Stimulated activated CD8-positive, alpha-beta memory T cell treated with anti-CD3 and anti-CD28 coated beads, Interleukin-7, amount 100 ng/mL, for 24 hours (primary cell): ENCODE measurements at regions not wholly inside any gene's neighbourhood (a gene's known extent, or its start where the extent isn't known, plus 50 kb on each side); places are given as distances from the start of the nearest gene placed in this dataset.

Experiments
- DNase-seq: peaks from one replicate; pipeline ENCODE4 v3.0.0-alpha.2; 2020; ENCODE audit warnings: low read depth

GRCh38 chr9:89768650-89769071 lies 163.8 kb downstream of the GADD45G start:
- DNase-seq = no peak

DNA sequence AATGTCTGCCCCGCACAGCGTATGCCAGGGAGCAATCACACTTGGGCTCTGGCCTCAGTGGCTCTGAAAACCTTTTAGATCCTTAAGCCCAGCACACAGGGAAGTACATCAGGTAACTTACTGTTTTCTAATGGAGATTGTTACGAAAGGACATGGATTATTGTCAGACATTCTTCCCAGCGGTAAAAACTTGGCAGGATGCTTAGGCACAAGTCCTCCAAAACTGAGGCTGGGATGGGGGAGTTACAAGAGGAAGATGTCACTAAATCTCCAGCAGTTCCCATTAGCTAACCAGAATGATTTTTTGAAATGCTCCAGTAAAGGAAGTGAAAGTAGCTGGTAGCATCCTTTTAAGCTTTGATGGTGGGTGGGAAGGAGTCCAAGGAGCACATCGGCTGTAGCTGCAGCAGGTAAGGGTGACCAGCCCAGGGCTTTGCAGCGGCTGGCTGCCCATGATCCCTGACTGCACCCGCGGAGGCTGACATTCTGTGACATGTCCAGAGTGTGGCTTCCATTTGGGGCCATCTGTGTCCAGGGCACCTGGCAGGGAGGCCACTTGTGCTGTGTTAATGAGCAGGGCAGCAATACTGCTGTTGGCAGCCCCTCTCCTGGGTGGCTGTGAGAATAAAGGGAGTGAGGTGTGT lies 165.8 kb downstream of the GADD45G start:
- no peak for DNase-seq

- no peak for DNase-seq
Measured at GRCh38 chr9:89771205-89771604, 166.4 kb downstream of the GADD45G start.

DNA sequence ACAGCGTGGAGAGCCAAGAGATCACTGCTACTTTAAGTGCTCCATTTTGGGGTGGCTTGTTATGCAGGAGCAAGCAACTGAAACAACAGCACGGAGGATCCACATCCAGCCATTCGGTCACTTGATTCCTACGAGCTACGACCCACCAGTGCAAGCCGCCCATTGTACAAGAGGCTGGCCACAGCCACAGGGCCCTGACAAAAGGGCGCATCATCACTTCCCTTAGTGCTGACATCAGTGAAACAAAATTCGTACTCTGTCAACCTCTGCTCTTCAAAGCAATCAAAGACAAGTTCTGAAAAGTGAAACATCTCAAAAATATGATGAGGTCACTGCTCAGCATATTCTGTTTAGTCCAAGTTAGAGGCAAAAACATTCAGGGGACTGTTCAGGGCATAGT lies 168.4 kb downstream of the GADD45G start:
- no peak for DNase-seq

GRCh38 chr9:89774858-89775370 lies 170.1 kb downstream of the GADD45G start:
- no peak for DNase-seq

DNA sequence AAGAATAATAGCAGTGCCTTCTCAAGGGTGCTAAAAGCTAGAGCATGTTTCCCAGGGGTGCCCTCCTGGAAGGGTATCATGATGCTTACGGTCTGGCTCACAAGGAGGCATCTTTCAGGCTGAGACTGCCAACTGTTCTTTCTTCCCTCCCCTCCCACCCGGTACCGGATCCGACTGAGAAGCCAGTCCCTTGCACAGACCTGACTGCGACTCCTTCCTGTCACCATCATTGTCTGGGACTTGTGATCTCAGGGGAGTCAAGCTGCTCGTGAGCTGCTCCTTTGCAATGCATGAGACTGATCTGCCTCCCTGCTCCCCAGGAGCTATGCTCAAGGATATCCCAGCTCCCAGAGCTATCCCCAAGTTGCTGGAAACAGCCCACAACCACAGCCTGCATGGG lies 170.8 kb downstream of the GADD45G start:
- DNase-seq = no peak

DNA sequence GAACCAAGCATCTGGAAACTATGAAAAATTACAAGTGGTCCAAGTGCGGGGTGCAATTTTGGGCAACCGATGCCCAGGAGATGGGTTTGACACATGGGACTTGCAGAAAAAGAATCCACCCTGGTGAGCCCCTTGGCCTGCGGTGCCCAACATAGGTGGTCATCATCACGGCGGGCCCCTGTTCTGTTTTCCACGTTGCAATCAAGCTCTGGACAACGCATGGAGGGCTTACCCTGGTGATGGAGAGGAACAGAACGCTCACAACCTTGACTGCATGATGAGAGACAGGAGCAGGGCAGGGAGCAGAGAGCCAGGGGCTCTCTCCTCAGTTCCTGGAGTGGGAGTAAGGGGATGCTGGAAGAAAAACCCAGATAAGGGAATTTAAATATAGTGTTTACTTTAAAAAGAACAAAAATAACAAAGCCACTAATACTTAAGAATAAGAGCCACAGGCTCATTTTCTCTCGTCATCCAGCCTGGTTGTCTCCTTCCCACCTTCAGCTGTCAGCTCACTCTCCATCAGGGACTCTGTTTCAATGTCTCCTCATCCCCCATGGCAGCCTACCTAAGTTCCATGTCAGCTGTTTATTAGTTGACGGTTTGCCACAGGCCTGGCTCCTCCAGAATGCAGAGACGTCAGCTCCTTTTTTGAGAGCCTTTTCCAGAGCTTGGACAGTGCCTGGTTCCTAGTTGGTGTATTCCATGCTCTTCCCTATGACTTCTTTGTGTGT lies 172.1 kb downstream of the GADD45G start:
- DNase-seq = no peak

GRCh38 chr9:89777544-89777943 lies 172.7 kb downstream of the GADD45G start:
- DNase-seq = no peak

- no peak for DNase-seq
Measured at GRCh38 chr9:89778100-89779090, 173.6 kb downstream of the GADD45G start.

GRCh38 chr9:89779405-89780203 lies 174.8 kb downstream of the GADD45G start:
- no peak for DNase-seq

DNA sequence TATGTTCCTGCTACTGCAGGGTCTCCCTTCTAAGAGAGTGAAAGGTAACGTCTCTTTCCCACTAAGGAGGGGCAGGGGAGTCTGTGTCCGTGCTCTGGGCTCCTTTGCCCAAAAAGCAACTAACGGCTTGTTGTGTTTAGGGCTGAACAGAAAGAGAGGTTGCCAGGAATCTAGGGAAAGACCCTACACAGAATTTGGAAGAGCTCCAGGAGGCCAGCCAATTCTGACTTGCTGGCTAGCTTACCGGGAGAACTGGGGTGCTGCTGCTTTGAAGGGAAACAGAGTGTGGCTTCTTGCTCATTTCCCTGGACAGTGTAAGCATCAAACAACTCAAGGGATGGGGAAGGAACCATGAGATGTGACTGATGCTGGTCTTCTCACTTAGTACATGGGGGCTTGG lies 176.1 kb downstream of the GADD45G start:
- DNase-seq = no peak

DNA sequence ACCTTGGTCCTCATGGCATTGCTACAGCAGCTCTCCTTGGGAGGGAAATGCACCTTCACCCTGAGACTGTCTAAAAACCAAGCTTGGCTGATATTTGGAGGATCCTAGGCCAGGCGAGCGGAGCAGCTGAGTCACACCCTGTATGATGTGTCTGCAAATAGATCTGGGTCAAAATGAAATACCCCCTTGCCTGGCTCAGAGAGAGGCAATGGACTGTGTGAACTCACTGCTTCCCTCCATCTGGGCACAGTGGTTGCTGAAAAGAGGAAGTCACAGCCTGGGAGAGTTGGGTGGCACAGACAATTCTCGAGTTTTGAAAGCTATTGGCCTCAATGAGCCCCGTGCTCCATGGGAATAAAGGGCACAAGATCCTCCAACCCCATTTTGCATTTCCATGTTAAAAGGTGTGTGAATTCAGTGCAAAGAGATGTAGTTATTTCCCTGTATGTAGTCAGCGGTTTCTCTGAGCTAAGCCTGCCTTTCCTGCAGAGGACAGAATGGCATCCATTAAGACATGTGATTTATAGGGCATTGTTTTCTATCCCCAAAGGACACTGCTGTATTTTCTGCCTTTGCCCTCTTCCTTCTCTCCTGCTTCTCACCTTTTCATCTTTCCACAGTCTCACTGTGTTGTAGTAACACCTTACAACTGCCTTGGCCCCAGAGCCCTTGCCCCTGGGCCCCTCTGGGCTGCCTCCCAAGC lies 177.2 kb downstream of the GADD45G start:
- no peak for DNase-seq

DNA sequence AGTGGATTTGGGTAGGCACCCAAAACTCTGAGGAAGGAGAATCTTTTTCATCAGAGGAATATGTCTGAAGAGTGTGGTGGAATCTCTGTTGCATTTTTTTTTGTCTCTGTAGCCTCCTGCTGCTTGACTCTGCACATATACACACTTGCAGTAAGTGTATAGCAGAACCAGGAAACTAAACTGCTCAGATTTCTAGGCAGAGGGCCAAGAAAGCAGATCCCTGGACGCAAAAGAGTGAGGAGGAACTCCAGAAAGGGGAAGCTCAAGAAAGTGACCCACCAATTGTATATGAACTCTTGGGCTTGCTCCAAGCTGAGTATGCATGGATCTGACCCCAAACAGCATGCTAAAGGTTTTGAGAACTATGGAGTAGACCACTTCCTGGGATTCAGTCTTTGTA lies 181.8 kb downstream of the GADD45G start:
- no peak for DNase-seq

DNA sequence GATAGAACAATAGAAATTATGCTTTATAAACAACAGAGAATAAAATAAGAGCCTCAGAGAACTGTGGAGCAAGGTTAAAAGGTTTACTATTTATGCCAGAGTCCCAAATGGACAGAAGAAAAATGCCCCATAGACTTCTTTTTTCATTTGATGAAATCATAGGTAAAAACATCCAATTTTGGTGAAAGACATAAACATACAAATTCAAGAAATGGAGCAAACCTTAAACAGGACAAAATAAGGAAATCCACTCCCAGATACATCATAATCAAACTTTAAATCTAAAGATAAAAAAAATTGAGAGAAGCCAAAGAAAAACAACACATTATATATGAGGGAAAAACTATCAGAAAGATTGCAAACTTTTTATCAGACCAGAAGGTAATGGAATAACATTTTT lies 182.8 kb downstream of the GADD45G start:
- DNase-seq = no peak

GRCh38 chr9:89788434-89788833 lies 183.6 kb downstream of the GADD45G start:
- no peak for DNase-seq

DNA sequence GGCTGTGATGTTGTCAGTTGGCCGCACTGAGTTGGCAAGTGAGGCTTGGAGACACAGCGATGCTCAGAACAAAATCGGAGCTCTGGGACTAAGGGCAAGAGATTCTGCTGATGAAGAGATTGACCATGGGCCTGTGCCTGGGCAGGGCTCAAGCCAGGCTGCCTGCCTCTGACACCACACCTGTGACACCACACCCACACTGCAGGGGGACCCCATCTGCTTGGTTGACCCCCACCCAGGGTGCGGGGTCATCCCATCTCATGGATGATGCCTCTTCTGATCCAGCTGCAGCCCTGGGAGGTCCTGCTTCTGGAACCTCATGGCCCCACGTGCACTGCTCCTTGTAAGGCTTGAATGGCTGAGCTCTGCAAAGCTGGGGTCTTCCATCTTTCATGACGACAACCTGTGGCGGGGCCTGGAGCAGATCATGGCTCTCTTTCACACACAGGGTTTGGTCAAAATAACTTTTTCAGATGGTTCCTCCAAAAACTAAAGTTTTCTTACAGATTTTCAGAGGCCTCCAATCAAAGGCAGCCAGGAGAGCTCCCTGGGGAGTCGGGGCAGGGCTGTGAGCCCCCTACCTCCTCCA lies 185.2 kb downstream of the GADD45G start:
- no peak for DNase-seq

GRCh38 chr9:89790542-89791109 lies 185.8 kb downstream of the GADD45G start:
- DNase-seq = no peak

GRCh38 chr9:89791754-89792153 lies 186.9 kb downstream of the GADD45G start:
- DNase-seq = no peak

- no peak for DNase-seq
Measured at GRCh38 chr9:89792189-89793123, 187.6 kb downstream of the GADD45G start.
